ENCODE measurements at regions not wholly inside any gene's neighbourhood (a gene's known extent, or its start where the extent isn't known, plus 50 kb on each side); places are given as distances from the start of the nearest gene placed in this dataset.
"Not testable (repeated sequence)": the region's sequence is repeated elsewhere in the genome, so short reads cannot be mapped to it uniquely, and the experiment has no call there.

DNA sequence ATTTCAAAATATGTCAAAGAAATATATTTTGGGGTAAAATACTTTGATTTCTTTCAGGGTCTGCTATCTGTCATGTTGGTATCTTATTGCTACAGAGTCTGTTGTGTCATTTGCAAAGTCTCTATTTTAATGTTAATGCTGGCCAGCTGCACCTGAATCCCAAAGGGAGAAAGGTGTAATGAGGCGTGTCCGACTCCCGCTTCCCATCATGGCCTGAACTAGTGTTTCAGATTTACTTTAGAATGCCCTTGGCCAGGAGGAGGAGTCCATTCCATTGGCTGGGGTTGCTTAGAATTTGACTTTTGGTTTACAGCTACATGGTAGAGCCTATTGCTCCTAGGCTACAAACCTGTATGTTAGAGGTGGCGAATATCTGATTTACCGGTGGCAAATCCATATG is 69.3 kb downstream of the FAM50B start:
- no peak for DNase-seq (ENCODE audit: low read depth)
- in situ Hi-C loops (cut with HindIII; ENCODE audit: low pct_unique_long_range_greater_than_20kb, low sequenced_read_pairs): no loop called here

DNA sequence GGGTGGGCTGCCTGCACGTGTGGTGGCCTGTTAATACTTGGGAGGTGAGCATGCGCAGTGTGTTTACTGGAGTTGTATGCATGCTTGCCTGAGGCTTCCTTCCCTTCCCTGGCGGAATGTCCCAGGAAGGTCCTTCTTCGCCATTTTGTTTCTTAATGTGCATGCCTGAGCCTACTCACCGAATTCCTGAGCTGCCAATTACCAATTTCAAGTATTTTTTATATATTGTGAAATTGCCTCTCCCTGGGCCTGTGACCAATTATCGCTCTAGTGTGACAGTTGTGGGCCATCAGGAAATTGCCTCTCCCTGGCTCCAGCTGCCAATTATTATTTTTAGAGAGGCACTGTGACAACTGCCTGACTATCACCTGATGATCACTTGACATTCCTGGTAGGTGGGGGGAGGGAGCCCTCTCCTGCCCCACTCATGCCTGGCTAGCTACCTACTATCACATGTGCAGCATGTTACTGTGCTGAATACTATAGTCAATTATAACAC is 70.0 kb downstream of the FAM50B start:
- in situ Hi-C loops (cut with HindIII; ENCODE audit: low pct_unique_long_range_greater_than_20kb, low sequenced_read_pairs): no loop called here
- DNase-seq (ENCODE audit: low read depth): peak; percentile 97

DNA sequence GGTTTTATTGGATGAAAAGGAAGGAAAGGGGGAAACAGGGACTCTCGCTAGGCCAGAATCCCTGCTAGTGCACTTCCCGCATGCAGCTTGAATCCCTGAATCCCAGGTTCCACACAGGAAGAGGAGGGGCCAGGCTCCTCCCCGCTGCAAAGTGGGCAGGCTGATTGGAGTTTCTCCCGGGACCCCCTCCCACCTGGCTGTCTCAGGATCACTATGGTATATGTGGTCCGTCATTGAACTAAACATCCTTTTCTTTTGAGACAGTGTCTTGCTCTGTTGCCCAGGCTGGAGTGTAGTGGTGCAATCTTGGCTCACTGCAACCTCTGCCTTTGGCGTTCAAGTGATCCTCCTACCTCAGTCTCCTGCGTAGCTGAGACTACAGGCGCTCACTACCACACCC is 70.7 kb downstream of the FAM50B start:
- DNase-seq (ENCODE audit: low read depth): no peak
- in situ Hi-C loops (cut with HindIII; ENCODE audit: low pct_unique_long_range_greater_than_20kb, low sequenced_read_pairs): no loop called here

DNA sequence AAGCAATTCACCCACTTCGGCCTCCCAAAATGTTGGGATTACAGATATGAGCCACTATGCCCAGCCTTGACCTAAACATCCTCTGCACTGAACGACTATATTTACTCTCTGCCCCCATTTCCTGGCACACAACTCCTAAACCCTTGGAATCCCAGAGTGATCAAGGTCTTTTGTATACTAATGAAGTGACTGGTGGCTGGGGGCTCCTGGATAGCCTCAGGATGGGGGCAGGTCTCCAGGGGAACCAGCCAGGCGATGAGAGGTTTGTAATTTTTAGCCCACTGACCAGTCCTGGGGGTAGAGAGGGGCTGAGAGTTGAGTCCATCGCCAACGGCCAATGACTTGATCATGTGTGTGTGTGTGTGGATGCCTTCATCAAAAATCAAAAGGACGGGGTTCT is 71.1 kb downstream of the FAM50B start:
- in situ Hi-C loops (cut with HindIII; ENCODE audit: low pct_unique_long_range_greater_than_20kb, low sequenced_read_pairs): no loop called here
- no peak for DNase-seq (ENCODE audit: low read depth)

DNA sequence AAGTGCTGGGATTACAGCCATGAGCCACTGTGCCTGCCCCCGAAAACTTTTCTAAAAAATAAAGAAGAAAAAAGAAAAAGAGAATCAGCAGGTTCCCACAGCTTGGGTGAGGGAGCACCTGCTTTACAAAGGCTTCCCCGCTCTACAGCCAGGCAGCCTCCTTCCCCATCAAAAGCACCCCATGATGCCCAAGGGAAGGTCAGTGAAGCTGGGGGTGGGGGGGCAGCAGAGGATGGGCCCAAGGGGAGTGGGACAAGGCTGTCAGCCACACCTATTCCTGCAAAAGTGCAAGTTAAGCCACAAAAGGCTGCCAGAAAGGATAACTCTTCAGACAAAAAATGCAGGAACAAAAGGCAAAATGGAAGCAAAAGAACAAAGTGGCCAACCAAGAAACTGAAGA is 72.5 kb downstream of the FAM50B start:
- DNase-seq (ENCODE audit: low read depth): no peak
- in situ Hi-C loops (cut with HindIII; ENCODE audit: low pct_unique_long_range_greater_than_20kb, low sequenced_read_pairs): no loop called here

DNA sequence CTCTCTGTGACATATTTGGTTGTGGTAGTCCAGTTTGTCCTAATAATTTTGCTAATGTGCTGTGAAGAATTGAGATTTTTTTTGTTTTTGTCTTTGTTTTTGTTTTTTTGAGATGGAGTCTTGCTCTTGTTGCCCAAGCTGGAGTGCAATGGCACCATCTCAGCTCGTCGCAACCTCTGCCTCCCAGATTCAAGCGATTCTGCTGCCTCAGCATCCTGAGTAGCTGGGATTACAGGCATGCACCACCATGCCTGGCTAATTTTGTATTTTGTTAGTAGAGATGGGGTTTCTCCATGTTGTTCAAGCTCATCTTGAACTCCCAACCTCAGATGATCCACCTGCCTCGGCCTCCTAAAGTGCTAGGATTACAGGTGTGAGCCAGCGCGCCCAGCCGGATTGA is 73.4 kb downstream of the FAM50B start:
- DNase-seq (ENCODE audit: low read depth); in situ Hi-C loops (cut with HindIII; ENCODE audit: low pct_unique_long_range_greater_than_20kb, low sequenced_read_pairs): not testable (repeated sequence)

DNA sequence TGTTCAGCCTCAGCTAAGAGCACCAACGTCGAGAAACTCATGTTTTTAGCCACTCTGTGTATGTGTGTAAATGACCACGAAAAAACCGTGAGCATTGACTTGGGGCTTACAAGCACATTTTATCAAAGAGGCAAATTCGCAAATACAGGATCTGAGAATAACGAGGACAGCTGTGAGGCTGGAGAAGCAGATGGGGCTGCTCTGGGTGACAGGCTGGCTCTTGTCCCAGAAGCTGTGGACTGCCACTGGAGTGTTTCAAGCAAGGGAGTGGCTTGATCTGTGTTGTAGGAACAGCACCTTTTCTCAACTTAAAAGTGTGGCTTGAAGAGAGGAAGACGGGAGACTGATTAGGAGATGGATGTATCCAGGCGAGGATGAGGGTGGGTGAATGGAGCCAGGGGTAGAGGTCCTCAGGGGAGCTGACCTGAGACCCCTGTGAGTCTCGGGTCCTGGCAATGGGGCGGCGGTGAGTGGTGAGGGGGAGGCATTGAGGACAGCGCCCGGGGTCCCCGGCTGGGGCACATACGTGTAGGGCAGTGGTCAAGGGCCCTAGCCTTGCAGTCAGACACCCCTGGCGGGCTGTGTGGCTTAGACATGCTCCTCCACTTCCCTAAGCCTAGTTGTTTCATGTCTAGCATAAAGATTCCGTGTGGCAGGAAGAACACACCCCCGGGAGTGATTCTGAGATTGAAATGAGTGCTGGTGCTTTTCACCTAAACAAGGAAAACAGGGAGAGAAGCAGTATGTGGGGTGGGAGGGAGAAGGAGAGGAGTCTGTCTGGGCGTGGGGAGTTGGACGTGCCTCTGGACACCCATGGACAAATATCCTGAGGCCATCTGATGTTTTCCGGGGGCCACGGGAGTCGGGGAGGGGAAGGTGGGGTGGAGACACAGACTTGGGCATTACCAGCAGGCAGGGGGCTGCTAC is 76.3 kb downstream of the FAM50B start:
- in situ Hi-C loops (cut with HindIII; ENCODE audit: low pct_unique_long_range_greater_than_20kb, low sequenced_read_pairs); DNase-seq (ENCODE audit: low read depth): not testable (repeated sequence)

DNA sequence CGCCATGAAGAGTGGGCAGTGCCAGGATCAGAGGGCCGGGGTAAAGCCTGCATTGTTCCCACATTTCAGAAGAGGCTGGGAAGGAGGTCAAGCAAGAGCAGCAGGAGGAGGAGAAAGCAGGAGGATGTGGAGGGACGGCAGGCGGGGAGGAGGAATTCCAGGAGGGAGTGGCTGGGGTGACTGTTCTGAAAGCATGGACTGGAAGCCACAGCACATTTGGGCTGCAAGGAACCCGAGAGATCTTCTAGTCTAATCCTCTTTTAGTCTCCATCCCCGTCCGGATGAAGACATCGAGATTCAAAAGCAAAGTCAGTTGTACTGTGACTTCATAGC is 76.9 kb downstream of the FAM50B start:
- no peak for DNase-seq (ENCODE audit: low read depth)

DNA sequence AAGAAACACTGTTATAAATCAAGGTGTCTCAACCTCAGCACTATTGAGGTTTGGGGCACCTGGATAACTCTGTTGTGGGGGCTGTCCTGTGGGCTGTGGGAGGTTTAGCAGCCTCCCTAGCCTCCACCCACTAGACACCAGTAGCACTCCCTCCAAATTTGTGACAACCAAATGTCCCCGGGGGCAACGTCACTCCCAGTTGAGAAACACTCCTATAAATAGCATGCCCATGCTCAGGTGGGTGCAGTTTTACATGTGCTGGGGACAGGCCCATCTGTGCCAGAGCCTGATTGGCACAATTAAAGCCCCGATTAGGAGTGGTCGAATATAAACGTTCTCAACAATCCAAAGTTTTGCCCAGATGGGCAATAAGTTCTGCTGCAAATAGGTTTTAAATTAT is 78.9 kb downstream of the FAM50B start:
- no peak for DNase-seq (ENCODE audit: low read depth)
- in situ Hi-C loops (cut with HindIII; ENCODE audit: low pct_unique_long_range_greater_than_20kb, low sequenced_read_pairs): no loop called here

More for the DNA sequence above, 76.9 kb downstream of the FAM50B start:
- in situ Hi-C loops (cut with HindIII; ENCODE audit: low pct_unique_long_range_greater_than_20kb, low sequenced_read_pairs): no loop called here

DNA sequence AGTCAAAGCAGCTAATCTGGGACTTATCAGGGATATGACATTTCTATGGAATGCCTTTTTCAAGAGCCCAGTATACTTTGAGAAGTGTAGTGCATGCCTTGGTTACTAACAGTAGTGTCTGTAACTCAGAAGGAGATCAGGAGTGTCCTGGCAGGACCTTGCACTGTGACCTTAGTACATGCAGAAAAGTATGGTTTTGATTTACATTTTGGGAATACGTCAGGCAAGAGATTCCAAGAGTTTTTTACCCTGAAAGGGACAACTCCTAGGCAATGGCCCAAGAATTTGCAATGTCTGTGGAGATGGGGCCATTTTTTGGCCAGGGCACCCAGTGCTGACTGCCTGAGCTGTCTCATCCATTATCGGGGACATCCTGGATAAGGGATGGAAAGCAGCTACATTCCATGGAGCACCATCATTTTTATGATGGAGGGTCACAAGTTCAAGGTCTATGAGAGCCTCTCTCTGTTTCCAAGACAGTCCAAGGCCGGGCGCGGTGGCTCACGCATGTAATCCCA is 80.2 kb downstream of the FAM50B start:
- no peak for DNase-seq (ENCODE audit: low read depth)
- in situ Hi-C loops (cut with HindIII; ENCODE audit: low pct_unique_long_range_greater_than_20kb, low sequenced_read_pairs): no loop called here

DNA sequence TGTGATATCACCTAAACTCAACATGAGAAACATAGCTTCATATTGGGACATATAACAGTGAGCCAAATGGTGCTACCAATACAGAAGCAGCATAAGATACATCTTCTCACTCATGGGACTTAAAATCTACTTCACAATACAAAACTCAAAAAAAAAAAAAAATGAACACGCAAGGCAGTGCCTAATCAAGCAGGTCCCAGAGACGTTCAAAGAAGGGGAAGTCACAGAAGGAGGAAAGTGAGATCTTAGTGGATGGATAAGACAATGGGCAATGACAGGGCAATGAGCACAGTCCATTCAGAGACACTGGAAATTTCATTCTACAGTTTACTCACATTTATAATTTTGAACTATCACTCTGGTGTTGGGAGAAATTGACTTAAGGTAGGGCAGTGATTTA is 88.3 kb downstream of the FAM50B start:
- in situ Hi-C loops (cut with HindIII; ENCODE audit: low pct_unique_long_range_greater_than_20kb, low sequenced_read_pairs): no loop called here

DNA sequence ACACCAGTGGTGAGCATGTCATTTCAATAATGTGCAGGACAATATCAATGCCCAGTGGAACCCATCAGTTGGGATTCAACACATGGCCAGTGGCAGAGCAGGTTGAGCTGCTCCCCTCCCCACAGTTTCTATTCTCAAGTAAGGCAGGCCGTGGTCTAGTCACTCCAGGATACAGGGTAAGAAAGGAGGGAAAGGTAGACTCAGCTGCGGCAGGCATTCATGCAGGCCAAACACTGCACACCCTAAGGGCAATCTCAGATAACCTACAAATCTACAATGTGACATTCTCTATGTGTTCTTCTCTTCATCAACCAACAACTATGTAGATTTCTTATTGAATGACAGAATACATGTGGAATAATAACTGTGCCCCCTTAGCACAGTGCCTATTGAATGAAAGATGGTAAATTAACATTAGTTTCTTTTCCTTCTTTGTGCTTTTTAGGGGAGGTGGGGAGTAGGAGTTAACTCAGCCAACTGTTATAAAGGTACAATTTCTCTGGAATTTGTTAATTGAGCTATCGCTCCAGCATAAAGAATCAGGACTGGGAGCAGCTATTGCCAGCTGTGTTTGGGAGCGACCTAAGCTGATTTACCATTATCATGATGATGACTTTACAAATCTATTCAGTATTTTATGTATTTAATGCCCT is 89.7 kb downstream of the FAM50B start:
- in situ Hi-C loops (cut with HindIII; ENCODE audit: low pct_unique_long_range_greater_than_20kb, low sequenced_read_pairs): no loop called here
- DNase-seq (ENCODE audit: low read depth): no peak

More for the DNA sequence above, 88.3 kb downstream of the FAM50B start:
- no peak for DNase-seq (ENCODE audit: low read depth)

DNA sequence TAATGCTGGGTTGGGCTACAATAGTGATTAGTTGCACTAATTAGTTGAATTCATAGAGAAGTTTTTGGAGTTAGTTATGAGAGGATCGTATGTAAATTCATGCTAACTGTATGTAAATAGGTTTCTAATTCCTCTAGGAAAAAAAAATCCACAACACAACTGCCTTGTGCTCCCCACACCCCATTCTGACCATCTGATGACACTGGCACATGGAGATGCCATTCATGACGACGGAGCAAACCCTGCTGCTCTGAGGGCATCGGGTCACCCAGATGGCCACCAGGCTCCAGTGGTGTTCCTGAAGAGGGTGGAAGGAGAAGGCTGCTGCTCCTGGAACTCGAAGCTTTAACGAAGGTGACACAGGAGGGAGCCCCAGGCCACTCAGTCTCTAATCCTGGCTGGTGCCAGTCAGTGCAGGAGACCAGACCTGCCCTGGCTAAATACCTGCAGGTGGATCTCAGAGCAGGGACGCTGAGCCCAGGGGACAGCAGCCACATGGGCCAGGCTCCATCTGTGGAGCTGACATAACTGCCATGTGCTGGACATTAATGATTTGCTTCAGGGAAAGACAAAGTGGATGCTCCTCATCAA is 90.3 kb downstream of the FAM50B start:
- in situ Hi-C loops (cut with HindIII; ENCODE audit: low pct_unique_long_range_greater_than_20kb, low sequenced_read_pairs): no loop called here
- no peak for DNase-seq (ENCODE audit: low read depth)

DNA sequence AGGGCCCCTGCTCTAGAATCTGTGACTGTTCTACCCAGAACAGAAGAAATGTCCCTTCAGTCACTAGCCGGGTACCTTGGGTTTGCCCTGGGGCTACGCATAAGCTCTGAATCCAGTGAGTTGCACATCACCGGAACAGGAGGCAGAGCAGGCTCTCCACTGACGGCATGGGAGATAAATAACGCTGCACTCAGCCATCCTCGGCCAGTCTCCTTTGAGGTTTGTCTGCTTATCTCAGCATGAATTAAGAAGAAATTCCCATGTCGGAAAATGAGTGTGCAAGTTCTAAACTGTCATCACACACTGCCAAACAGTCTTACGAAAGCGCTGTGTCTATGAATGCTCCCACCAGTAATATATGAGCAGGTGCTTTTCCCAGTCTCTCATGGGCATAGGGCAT is 90.8 kb downstream of the FAM50B start:
- in situ Hi-C loops (cut with HindIII; ENCODE audit: low pct_unique_long_range_greater_than_20kb, low sequenced_read_pairs): no loop called here
- no peak for DNase-seq (ENCODE audit: low read depth)

DNA sequence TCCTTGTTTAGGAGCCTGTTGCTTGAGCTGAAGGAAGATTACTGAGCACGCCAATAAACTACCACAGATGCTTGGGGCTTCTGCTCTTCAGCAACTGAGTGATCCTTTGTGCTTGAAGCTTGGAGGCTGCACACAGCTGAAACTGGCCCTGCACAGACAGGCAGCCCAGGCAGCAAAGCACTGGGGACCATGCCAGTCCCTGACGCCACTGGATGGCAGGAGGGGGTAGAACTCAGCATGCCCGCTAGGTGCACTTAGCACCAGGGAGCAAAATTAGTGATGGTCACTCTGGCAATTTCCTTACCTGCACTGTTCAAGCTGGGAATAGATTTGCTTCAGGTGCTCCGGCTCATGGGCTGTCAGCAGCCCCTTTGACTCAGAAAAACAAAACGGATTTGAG is 91.5 kb downstream of the FAM50B start:
- in situ Hi-C loops (cut with HindIII; ENCODE audit: low pct_unique_long_range_greater_than_20kb, low sequenced_read_pairs): no loop called here
- no peak for DNase-seq (ENCODE audit: low read depth)

DNA sequence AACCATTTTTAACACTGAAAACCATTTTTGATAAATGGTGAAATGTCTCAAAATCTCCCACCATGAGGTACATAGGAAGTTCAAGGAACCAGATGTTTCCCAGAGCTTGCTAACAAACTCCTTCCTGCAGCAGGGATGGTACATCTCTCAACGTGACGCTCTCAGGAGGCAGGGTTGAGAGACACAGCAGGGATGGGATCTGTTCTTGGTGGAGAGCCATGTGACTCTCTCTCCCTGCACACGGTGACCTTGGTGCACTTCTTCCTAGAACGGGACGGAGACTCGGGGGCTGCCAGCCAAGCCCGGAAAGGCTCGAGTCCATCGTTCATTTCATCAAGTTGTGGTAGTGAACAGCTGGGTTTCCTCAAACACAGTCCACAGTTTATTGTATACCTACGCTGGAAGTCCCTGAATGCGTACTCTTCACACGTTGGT is 94.2 kb downstream of the FAM50B start:
- in situ Hi-C loops (cut with HindIII; ENCODE audit: low pct_unique_long_range_greater_than_20kb, low sequenced_read_pairs): no loop called here
- DNase-seq (ENCODE audit: low read depth): no peak

DNA sequence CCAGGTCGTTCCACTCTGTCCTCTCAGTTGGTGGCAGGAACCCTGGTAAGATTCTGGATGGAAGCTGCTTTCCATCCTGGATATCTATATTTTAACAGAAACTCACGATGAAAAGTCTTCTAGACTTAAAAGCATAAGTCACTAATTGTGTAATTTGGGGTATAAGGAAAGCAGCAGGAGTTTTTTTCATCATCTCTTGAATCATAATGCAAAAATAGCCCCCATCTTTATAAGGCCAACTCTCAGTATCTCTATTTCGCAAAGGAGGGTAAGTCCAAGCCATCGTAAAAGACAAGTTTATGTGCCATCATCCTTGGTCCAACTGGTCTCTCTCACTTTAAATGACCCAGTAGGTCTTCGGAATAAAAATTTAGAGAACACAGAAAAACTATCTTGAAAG is 95.1 kb downstream of the FAM50B start:
- DNase-seq (ENCODE audit: low read depth): no peak
- in situ Hi-C loops (cut with HindIII; ENCODE audit: low pct_unique_long_range_greater_than_20kb, low sequenced_read_pairs): no loop called here

DNA sequence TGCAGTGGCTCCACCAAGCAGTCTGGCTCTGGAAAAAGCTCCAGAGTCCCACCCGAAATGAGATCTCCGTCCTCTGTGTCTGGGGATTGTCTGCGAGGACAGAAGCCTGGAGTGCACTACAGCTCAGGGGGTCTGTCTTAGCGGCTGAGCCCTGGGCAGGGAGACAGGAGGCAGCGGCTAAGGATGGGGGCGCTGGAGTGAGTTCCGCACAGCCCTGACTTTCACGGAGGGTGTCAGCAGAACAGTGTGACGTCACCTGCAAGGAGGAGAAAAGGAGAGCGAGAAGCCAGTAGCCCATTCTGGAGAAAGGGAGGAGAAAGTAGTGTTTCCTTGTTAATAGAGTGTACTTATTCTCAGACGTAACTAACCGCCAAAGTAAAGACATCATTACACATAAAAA is 97.6 kb downstream of the FAM50B start:
- in situ Hi-C loops (cut with HindIII; ENCODE audit: low pct_unique_long_range_greater_than_20kb, low sequenced_read_pairs): no loop called here
- no peak for DNase-seq (ENCODE audit: low read depth)

DNA sequence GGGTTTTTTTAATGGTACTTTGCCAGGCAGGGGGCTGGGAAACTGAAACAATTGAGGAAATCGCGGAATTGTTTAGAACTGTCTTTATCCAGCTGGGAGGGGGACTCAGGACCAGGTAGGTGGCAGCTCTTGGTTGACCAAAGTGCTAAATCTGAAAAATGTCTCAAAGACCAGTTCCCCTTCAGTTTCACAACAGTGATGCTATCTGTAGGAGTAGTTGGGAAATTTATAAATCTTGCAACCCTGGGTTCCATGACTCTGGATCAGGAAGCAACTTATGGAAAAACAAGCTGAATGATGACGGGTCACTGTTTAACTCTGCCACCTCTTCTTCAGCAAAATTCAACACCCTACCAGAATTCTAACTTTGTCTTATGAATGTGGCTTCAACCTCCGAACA is 99.7 kb downstream of the FAM50B start:
- DNase-seq (ENCODE audit: low read depth): no peak
- in situ Hi-C loops (cut with HindIII; ENCODE audit: low pct_unique_long_range_greater_than_20kb, low sequenced_read_pairs): no loop called here

Measured in Caki2 (cell line).